HG02763 (cell line): ENCODE measurements at regions not wholly inside any gene's neighbourhood (a gene's known extent, or its start where the extent isn't known, plus 50 kb on each side); places are given as distances from the start of the nearest gene placed in this dataset.

ENCODE experiments used
- ATAC-seq: cut with Tn5 transposase; IDR thresholded peaks from one replicate; pipeline ENCODE4 v1.9.1; 2021; ENCODE audit warnings: mild to moderate bottlenecking, moderate library complexity; ENCODE audit not compliant: unreplicated experiment

DNA sequence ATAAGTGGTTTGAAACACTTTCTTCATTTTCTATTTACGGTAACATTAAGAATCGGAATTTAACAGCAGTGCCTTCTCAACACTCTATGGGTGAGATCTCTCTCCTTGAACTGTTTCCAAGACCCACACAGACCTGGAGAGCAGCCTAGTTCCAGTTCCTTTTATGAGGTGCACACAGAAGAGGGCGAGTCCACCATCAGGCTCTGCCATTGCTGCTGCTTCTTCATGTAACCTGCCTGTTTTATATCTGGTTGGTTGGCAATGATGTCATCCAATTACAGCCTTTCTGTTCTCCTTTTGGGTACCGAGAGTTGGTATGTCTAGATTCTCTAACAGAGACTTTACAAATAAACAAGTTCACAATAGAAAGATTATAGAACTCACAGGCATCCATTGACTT, 225.7 kb downstream of the UTP18 start:
- ATAC-seq, result no peak

DNA sequence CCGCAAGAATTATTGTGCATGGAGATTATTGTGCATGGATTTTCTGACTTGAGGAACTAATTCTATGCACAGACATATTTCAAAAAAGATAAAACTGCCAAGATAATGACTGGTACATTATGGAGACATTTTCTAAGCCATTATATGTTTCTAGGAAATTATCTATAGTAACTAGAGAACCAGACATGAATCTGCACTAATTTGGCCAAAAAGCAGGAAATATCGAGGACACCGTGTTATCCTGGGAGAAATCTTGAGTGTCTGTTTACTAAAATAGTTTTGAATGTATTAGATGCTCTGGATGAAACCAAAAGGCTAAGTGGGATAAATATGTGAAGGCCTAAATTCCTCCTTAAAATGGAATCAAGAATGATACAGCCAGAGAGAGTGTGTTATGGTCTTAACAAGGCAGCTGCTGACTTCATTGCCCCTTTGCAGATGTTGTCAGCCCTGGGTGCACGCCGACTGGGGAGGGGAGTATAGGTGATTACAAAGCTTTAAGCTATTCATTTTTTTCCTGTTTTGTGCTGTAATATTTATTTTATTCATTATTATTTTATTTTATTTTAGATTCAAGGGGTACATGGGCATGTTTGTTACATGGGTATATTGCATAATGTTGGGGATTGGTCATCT, 226.7 kb downstream of the UTP18 start:
- ATAC-seq, result no peak

DNA sequence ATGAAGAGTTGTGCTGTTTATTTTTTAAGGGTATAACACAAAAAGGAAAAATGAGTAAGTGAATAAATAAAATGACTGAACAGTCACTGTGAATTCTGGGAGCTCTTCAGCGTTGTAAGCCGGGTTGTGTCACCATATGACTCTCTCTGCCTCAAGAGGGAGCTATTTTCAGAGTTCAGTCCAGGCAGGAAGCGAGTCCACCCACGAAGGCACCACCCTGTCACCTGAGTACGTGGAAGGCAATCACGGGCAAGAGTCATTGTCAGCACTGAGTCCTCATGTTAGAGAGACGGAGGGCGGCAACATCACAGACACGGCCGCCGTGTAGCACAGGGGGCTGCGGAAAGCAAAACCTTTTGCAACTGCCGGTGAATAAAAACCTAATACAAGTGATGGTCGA, 227.6 kb downstream of the UTP18 start:
- no peak for ATAC-seq

DNA sequence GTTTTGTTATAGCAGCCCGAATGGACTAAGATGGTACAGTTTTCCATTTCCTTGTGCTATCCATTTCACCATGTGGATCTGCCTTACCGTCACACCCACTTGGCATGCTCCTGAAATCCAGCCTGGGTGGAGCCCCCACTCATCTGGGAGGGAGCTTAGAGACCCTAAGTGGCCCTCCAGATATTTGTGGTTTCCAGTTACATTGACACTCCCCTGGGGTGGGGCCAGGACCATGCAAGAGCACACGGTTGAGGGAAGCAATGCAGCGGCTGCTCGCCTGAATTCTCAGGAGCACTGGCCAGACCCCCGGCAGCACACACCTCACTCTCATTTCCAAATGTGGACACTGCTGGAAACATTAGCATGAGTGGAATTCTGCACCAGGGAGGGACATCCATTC, 231.1 kb downstream of the UTP18 start:
- ATAC-seq, result no peak

DNA sequence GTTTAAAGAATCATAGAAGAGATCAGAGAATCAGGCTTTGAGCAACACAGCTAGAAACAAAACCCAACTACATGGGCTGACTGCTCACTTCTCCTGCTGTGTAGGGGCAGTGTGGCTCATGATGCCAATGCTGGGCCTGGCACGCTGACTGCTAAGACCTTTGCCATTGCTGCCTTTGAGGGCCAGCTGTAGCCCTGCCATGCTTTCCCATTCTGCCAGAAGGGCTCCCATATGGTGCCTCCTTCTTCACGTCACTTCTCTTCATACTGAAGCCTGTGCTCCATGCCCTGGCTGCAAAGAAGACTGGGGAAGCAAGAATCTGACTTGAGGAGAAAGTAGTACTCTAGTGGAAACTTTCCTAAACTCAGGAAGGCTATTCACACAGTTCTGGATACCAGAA, 232.9 kb downstream of the UTP18 start:
- no peak for ATAC-seq

DNA sequence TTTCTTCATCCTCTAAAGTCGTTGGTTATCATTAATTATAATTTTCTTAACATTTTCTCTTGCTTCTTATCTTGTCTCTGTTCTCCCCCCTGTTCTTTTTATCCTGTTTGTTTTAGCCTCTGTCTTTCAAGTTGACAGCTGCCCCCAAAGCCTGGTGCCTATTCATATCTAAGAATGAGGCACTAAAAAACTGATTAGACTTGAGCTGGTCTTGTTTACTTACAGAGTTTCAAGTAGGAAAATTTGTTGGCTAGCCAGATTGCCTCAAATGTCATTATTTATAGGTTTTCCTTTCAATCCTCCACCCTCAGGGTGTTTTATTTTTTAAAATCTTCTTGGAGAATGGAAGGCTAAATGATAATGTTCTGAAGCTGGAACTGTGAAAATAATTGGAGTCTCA, 236.0 kb downstream of the UTP18 start:
- ATAC-seq, result no peak

DNA sequence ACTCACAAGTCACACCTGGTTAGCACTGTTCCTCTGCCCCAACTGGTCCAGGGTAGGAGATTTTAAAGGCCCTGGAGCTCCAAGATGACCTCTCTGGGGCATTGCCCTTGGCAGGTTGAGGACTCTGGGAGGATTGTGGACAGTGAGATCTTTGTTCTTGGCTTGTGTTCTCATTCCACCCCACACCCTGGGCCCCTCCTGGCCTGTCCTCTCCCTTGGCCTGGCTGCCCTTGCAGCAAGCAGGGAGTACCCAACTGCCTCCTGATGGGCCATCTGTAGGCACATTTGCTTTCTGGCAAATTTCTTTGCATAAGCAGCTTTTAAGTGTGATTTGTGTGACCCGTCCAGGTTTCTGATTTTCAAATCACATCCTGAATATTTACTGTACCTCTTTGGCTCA, 239.6 kb downstream of the UTP18 start:
- ATAC-seq, result no peak

DNA sequence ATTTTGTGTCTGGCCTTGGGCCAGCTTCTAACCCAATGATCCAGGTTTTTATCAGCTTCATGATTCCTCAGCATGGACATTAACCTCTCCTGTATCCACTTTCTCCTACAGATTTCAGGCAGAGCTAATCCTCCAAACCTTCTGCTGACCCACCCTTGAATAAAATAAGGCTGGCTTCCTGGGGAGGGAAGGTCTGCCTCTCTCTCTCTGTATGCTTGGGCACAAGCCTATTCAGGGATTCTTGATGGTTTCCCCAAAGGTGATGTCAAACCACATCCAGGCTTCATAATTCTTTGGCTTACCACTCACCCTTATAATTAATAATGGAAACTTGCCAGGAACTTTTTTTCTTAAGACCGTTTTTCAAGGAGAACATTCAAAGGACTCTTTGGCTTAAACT, 240.1 kb downstream of the UTP18 start:
- no peak for ATAC-seq

DNA sequence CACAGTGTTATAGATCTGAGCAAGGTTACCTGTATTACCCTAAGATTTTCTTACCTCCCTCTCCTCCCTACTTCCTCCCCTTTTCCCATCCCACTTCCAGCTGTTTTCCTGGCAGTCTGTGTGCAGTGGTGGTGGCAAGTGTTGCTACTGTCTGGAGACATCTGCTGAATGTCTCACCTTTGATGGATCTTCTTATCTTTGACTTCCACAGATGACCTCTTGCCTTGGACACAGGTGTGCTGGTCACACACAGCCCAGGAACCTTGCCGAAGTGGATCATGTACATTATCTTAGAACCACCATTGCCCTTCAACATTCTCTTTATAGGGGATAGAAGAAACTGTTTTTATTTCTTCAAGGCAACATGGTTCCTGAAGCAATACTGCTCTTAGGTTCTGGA, 245.1 kb downstream of the UTP18 start:
- ATAC-seq, result no peak

DNA sequence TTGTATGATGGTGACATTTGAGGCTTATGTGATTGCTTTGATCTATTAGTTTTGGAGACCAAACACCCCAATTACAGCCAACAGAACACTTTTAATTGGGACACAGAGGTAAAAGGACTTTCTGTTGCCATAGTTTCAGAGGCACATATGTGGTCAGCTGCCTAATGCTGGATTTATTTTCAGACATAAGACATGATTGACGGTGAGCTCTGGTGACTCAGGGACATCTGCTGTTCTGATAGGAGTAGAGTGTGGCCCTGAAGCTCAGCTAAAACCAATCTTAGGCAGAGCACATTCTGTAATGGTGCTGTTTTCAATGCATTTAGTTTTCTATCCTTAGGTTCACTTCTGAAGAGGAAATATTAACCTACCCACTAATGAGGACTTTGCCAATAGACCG, 247.1 kb downstream of the UTP18 start:
- no peak for ATAC-seq

DNA sequence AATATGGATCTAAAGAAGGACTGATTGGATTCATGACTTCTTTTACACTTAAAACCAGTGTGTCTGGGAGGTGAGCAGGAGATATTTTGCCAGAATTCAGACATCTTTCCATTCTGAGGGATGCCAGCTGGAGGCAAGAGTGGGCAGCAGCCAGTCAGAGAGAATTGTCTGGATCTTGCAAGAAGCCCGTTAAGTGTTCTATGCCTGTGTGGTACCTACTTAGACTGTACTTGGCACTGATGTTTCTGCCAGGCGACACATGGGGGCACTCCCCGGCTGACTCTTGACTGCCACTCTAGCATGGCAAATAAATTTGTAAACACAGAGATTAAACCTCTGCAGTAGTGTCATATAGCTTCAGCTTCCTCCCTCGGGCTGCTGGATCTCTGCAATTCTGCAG, 247.7 kb downstream of the UTP18 start:
- ATAC-seq, result no peak

DNA sequence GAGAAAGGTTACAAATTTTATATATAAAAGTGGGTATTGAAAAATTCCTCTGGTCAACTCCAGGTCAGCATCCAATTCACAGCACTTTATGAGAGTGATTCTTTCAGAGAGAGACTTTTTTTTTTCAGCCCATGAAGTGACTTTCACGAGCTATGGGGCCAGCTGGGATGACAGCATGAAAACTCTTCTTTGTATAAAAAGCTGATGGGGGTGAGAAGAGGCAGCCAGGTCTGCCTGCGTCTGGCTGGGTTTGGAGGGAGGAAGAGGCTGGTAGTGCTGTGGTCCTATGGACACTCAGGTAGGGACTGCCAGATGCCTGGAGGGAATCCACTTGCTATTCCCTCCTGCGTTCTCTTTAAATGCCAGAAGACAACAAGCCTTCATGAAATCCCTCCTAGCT, 250.6 kb downstream of the UTP18 start:
- ATAC-seq, result no peak

DNA sequence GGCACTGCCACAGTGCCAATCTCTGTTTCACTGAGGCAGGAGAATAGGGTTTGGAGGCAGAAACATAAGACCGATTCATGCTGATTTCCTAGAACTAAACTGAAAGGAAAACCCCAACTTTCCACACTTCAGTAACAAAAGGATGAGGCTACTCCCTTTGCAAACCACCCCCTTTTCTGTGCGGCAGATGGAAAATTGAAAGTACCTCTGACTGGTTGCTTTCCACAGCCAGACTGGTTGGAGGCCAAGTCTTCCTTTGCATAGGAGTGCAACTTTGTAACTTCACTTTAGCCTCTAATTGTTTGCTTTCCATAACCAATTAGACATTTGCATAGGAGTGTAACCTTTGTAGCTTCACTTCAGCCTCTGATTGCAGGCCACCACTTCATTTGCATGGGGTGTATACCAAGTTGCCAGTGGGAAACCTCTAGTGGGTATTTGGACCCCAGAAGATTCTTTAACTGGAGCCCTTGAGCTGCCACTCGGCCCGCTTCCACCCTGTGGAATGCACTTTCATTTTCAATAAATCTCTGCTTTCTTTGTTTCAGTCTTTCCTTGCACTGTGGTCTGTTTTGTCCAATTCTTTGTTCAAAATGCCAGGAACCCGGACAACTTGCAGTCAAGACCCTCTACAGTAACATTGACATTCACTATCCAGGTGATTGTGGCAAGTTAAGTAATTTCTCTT, 252.0 kb downstream of the UTP18 start:
- ATAC-seq, result no peak

DNA sequence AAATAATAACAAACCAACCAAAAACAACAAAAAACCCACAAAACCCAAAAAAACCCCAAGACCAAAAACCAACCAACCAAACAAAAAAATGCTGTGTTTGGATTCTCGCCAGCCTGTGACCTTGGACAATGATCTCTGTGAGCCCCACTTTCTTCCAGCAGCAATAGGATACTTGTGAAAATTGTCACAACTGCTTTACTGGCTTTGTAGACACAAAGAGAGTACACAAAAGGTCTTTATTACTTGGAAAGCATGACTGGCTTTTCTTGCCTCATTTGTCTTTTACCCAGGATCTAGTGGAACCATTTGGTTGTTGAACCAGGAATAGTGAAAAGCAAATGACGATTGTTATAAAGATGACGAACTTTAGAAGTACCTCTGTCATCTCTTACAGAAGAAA, 256.6 kb downstream of the UTP18 start:
- ATAC-seq, result no peak

DNA sequence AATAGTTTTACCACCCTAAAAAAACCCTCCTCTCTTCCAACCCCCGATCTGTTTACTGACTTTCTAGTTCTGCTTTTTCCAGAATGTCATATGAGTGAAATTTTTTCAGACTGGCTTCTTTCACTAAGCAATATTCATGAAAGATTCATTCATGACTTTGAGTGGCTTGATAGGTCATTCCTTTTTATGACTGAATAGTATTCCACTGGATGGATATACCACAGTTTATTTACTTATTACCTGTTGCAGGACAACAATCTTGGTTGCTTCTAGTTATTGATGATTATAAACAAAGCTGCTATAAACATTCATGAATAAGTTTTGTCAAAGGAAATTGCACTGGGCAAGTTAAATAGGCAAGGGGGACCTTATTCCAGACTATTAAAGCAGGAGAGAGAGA, 264.2 kb downstream of the UTP18 start:
- ATAC-seq, result no peak

DNA sequence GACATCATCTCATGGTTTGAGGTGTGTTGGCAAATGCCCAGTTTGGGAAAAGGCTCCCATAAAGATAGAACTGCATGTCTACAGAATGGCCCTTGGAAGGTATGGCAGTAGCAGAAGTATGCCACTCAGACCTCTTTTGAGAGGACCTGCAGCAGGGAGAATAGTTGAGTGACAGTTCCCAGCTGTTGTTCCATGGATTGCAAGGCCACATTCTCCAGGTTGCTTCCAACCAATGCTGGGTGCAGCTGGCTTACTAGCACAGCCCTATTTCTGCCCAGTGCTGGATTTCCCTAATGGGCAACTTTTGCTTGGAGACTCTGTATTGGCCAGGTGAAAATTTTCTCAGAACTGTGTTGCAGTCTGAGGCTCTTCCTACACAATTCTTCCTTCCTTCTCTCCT, 266.2 kb downstream of the UTP18 start:
- ATAC-seq, result no peak

DNA sequence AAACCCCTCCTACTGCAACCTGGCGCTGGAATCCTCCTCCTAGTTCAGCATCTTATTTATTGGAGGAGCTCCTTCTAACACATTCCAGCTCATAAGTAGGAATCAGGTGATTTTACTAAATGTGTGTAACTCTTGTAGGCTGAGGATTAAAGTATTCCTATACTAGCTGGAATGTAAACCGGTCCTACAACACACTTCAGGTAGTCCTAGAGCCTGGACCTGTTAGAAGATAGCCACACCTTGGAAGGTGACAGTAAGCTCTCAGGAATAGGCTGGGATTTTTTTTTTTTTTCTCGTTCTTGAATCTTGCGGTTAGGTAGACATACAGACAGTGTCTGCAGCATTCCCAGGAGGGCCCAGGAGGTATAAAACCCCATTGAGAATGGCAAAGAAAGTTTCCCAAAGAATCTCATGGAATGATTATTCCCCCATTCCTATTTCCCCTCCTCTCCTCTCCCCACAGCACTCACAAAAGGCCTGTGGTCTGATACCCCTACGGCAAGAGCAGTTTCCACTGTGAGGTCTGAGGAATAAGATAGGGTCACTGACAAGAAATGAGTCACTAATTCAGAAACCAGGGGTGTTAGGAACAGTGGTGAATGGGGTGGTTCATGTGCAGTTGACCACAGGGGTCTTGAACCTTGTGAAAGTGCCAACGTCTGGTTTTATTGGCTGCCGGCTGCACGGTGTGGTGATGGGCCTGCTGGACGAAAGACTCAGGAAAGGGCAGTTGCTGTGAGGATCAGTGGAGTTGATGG, 267.1 kb downstream of the UTP18 start:
- ATAC-seq, result no peak

DNA sequence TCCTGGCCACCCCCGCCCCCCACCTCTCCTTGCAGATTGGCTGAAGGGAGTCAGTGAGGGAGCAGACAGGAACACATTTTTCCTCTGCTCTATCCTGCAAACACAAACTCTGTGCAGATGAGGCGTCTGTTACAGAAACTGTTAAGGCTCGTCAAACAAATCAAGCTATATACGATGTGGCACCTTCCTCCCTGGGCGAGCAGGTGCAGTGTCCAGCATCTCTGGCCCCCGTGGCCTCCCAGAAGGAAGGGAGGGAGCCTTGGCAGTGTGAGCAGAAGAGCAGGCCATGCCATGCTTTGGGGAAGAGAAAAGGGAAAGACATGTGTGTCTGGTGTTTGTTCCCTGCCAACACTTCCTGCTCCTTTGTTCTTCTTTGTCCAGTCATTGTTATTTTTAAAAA, 267.8 kb downstream of the UTP18 start:
- ATAC-seq, result no peak

DNA sequence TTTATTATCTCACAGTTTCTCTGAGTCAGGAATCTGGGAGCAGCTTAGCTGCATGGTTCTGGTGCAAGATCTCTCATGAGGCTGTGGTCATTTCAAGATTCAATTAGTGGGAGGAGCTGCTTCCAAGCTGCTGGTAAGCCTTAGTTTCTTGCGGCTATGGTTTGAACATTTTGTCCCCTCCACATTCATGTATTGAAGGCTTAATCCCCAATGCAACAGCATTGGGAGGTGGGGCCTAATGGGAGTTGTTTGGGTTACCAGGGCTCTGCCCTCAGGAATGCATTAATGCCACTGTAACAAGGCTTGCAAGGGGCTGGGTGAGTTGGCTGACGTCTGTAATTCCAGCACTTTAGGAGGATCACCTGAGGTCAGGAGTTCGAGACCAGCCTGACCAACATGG, 272.9 kb downstream of the UTP18 start:
- ATAC-seq, result no peak

DNA sequence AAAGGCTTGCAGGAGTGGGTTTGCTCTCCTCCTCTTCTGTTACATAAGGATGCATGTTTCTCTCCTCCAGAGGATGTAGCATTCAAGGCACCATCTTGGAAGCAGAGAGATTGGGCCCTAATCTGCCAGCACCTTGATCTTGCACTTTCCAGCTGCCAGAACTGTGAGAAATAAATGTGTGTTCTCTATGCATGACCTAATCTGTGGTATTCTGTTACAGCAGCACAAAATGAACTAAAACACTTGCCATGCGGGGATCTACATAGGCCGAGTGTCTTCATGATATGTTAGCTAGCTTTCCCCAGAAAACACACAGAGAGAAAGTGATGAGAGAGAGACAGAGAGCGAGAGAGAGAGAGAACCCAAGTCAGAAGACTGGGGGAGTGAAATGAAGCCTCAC, 273.5 kb downstream of the UTP18 start:
- ATAC-seq, result no peak

DNA sequence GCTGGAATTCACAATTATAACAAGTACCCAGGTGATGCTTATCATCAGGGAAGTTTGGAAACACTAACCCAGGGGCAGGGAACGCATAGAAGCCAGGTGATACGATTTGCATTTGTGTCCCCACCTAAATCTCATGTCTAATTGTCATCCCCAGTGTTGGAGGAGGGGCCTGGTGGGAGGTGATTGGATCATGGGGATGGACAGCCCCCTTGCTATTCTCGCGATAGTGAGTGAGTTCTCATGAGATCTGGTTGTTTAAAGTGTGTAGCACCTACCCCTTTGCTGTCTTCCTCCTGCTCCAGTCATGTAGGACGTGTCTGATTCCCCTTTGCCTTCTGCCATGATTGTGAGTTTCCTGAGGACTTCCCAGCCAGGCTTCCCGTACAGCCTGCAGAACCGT, 276.3 kb downstream of the UTP18 start:
- no peak for ATAC-seq

DNA sequence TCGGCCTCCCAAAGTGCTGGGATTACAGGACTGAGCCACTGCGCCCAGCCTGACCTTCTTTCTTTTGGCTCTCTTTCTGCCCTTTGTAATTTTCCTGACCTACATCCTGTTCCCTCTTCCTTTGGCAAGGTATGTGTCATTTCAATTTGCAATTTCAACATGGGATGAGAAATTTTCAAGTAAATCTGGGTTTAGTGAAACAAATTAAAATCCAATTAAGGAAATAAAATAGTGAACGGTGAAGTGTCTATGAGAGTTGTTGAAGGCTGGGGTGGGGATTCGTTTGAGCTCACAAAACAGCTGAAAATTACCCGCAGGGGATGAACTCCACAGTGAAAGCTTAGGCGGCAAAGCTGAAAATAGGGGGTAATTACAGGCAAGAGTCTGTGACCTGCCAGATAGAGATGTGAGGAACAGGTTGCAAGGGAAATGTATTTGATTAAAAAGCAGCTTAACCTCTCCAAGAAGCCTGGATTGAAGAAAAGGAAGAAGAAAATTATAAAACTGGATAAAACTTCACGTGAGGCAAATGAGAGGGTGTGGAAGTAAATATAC, 277.7 kb downstream of the UTP18 start:
- ATAC-seq, result no peak
